Loucy (cell line): ENCODE measurements at regions not wholly inside any gene's neighbourhood (a gene's known extent, or its start where the extent isn't known, plus 50 kb on each side); places are given as distances from the start of the nearest gene placed in this dataset.

Experiments used
- H2AFZ ChIP-seq: fragments of 200-600 bp; sonication (generic); 2 replicates; pipeline ENCODE4 v1.6.0; 2016; ENCODE audit warnings: antibody characterized with exemption, mild to moderate bottlenecking, low read length, moderate library complexity
- H3F3A ChIP-seq: fragments of 200-600 bp; 2 replicates; pipeline ENCODE4 v1.6.0; 2016; ENCODE audit warnings: antibody characterized with exemption, low read depth, mild to moderate bottlenecking
- H3K27me3 ChIP-seq: fragments of 200-600 bp; sonication (generic); 2 replicates; pipeline ENCODE4 v1.6.1; 2014; ENCODE audit warnings: low read length, mild to moderate bottlenecking; ENCODE audit not compliant: insufficient read depth, poor library complexity, severe bottlenecking
- H3K36me3 ChIP-seq: fragments of 200-600 bp; sonication (generic); 2 replicates; pipeline ENCODE4 v1.6.1; 2016; ENCODE audit warnings: low read length; ENCODE audit not compliant: insufficient read depth
- H3K4me1 ChIP-seq: fragments of 200-600 bp; sonication (generic); 2 replicates; pipeline ENCODE4 v1.5.1; 2014; ENCODE audit warnings: low read length, mild to moderate bottlenecking; ENCODE audit not compliant: insufficient read depth, poor library complexity, severe bottlenecking
- H3K4me2 ChIP-seq: fragments of 200-600 bp; sonication (generic); 2 replicates; pipeline ENCODE4 v1.6.0; 2014; ENCODE audit warnings: antibody characterized with exemption, low read length, low read depth, mild to moderate bottlenecking; ENCODE audit not compliant: poor library complexity, severe bottlenecking
- H3K4me3 ChIP-seq: fragments of 200-600 bp; sonication (generic); 2 replicates; pipeline ENCODE4 v1.5.1; 2014; ENCODE audit warnings: low read length, mild to moderate bottlenecking, mixed read lengths; ENCODE audit not compliant: poor library complexity, severe bottlenecking
- H3K79me2 ChIP-seq: fragments of 200-600 bp; sonication (generic); 2 replicates; pipeline ENCODE4 v1.6.1; 2014; ENCODE audit warnings: low read length; ENCODE audit not compliant: insufficient read depth
- H3K9ac ChIP-seq: fragments of 200-600 bp; sonication (generic); 2 replicates; pipeline ENCODE4 v1.6.0; 2014; ENCODE audit warnings: mild to moderate bottlenecking, low read depth, low read length, moderate library complexity; ENCODE audit not compliant: poor library complexity, severe bottlenecking
- H3K9me2 ChIP-seq: fragments of 200-600 bp; sonication (generic); replicated peaks from 2 replicates; pipeline ENCODE4 v1.6.1; 2016; ENCODE audit warnings: low read depth, low read length, mixed read lengths
- H3K9me3 ChIP-seq: fragments of 200-600 bp; sonication (generic); 2 replicates; pipeline ENCODE4 v1.6.1; 2014; ENCODE audit warnings: mild to moderate bottlenecking, antibody characterized with exemption, low read length, low read depth; ENCODE audit not compliant: insufficient read depth
- H4K20me1 ChIP-seq: fragments of 200-600 bp; sonication (generic); 2 replicates; pipeline ENCODE4 v1.6.0; 2014; ENCODE audit warnings: antibody characterized with exemption, low read length, mild to moderate bottlenecking; ENCODE audit not compliant: insufficient read depth, poor library complexity, severe bottlenecking
- EZH2phosphoT487 ChIP-seq: fragments of 200-600 bp; IDR thresholded peaks from 2 replicates; pipeline ENCODE4 v1.6.1; 2018; ENCODE audit warnings: antibody characterized with exemption, mild to moderate bottlenecking, moderate library complexity, borderline replicate concordance
- TF ChIP-seq, protein P1 (sequence below): fragments of 200-600 bp; sonication (generic); conservative IDR thresholded peaks from 2 replicates; pipeline ENCODE4 v1.5.1; 2014; ENCODE audit warnings: mild to moderate bottlenecking, antibody characterized with exemption, low read length

DNA sequence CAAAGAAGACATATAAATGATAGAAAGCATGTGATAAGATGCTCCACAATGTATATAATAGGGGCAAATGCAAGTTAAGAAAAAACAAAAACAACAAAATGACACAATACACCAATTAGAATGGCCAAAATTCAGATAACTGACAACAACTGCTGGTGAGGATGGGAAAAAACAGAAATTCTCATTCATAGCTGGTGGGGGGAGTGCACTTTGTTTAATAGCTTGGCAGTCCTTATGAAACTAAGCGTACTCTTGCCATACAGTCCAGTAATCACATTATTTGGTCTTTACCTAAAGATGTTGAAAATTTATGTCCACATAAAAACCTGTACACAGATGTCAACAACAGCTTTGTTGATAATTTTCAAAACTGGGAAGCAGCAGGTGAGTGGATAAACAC is 791.1 kb upstream of the CDH10 start:
- TF ChIP-seq, protein P1, sequence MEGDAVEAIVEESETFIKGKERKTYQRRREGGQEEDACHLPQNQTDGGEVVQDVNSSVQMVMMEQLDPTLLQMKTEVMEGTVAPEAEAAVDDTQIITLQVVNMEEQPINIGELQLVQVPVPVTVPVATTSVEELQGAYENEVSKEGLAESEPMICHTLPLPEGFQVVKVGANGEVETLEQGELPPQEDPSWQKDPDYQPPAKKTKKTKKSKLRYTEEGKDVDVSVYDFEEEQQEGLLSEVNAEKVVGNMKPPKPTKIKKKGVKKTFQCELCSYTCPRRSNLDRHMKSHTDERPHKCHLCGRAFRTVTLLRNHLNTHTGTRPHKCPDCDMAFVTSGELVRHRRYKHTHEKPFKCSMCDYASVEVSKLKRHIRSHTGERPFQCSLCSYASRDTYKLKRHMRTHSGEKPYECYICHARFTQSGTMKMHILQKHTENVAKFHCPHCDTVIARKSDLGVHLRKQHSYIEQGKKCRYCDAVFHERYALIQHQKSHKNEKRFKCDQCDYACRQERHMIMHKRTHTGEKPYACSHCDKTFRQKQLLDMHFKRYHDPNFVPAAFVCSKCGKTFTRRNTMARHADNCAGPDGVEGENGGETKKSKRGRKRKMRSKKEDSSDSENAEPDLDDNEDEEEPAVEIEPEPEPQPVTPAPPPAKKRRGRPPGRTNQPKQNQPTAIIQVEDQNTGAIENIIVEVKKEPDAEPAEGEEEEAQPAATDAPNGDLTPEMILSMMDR = no peak
- no peak for TF ChIP-seq EZH2phosphoT487
- Histone ChIP-seq H3K4me1 (no peaks in the 10 kb centered on the region), H3K9me3 (no peaks in the 10 kb centered on the region), H3K79me2 (no peaks in the 10 kb centered on the region), H3K27me3 (no peaks in the 10 kb centered on the region), H3K9me2 (no peaks in the 10 kb centered on the region), H3K4me3 (no peak overlapping the region), H4K20me1 (no peaks in the 10 kb centered on the region), H3K36me3 (no peaks in the 10 kb centered on the region), H3K4me2 (no peak overlapping the region), H3K9ac (no peak overlapping the region), H3F3A (no peaks in the 10 kb centered on the region), H2AFZ (no peak overlapping the region)

DNA sequence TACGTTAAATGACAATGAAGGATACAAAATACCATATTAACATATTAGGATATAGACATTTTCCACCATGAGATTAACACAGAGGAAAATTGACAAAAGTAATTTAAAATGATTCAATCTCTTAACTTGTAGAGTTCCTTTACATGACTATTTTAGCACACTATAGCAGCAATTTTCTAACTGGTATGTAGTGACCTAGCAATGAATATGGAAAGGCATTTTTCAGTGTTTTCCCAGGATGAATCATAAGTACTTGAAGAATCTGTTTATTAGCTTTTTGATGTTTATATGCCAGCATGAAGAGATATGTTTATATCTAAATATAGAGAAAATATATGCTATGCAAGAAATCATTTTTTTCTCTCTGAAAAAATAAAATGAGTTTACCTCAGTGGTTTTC is 782.5 kb upstream of the CDH10 start:
- Histone ChIP-seq H4K20me1 (no peaks in the 10 kb centered on the region), H3K4me3 (no peak overlapping the region), H3K4me1 (no peaks in the 10 kb centered on the region), H2AFZ (no peak overlapping the region), H3K36me3 (no peaks in the 10 kb centered on the region), H3K79me2 (no peaks in the 10 kb centered on the region), H3K9me2 (no peaks in the 10 kb centered on the region), H3K4me2 (no peak overlapping the region), H3K9me3 (no peaks in the 10 kb centered on the region), H3F3A (no peaks in the 10 kb centered on the region), H3K27me3 (no peaks in the 10 kb centered on the region), H3K9ac (no peak overlapping the region)
- no peak for TF ChIP-seq EZH2phosphoT487
- TF ChIP-seq, protein P1 = no peak

DNA sequence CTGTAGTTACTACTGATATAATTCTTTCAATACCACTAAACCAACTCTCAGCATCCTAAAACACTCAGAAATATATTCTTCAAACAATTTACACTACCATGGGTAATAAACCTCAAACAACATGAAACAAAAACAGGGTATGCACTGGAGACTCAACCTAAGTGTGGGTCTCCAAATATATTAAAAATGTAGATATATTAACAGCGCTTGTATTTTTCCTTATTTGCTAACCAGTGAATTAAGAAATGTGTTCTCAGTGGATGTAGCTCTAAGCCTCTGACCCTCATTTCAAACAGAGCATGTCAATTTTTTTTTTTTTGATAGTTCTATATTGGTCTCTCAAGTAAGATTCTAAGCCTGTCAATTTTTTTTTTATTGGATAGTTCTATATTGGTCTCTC is 778.5 kb upstream of the CDH10 start:
- H3K4me2 ChIP-seq = no peak overlapping the region
- H3K9me2 ChIP-seq = no peaks in the 10 kb centered on the region
- no peaks in the 10 kb centered on the region for H4K20me1 ChIP-seq
- no peak overlapping the region for H2AFZ ChIP-seq
- H3K4me1 ChIP-seq = no peaks in the 10 kb centered on the region
- H3K27me3 ChIP-seq = no peaks in the 10 kb centered on the region
- no peaks in the 10 kb centered on the region for H3K36me3 ChIP-seq
- H3F3A ChIP-seq = no peaks in the 10 kb centered on the region
- H3K9ac ChIP-seq = no peak overlapping the region
- TF ChIP-seq, protein P1 = no peak
- TF ChIP-seq EZH2phosphoT487 = no peak
- no peaks in the 10 kb centered on the region for H3K9me3 ChIP-seq
- no peaks in the 10 kb centered on the region for H3K79me2 ChIP-seq
- H3K4me3 ChIP-seq = no peak overlapping the region
